C4-2B (cell line): ENCODE measurements at regions not wholly inside any gene's neighbourhood (a gene's known extent, or its start where the extent isn't known, plus 50 kb on each side); places are given as distances from the start of the nearest gene placed in this dataset.

Experiments used
- H3K27ac ChIP-seq: fragments of 450-650 bp; 2 replicates; pipeline ENCODE4 v1.5.1; 2017
- CTCF ChIP-seq: fragments of 450-650 bp; conservative IDR thresholded peaks from 2 replicates; pipeline ENCODE4 v1.5.1; 2017; ENCODE audit warnings: mild to moderate bottlenecking
- ZFX ChIP-seq: fragments of 450-650 bp; IDR thresholded peaks from 2 replicates; pipeline ENCODE4 v1.6.1; 2017

GRCh38 chr3:145942052-145942451 is 218.9 kb downstream of the PLOD2 start:
- TF ChIP-seq ZFX = no peak
- TF ChIP-seq CTCF = no peak

DNA sequence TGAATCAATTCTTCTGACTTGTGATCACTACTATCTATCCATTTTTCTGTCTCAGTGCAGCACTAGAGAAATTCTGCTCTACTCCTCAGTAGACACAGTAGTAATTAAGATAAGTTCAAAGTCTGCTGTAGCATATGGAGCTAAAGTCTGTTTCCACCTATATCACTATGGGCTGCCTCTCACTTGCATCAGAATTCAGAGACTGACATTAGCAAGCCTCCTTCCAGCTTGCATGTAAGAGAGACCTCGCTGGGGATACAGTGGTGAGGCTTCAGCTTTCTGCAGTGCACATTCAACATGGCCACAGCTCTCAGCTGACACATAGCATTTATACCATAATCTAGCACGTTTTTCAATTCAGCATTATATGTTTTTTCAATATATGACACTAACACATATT is 217.0 kb downstream of the PLOD2 start:
- TF ChIP-seq CTCF = no peak
- no peak for TF ChIP-seq ZFX
- no peak overlapping the region for H3K27ac ChIP-seq

More at GRCh38 chr3:145942052-145942451, 218.9 kb downstream of the PLOD2 start:
- no peak overlapping the region for H3K27ac ChIP-seq

GRCh38 chr3:145951441-145951840 is 209.5 kb downstream of the PLOD2 start:
- no peak overlapping the region for H3K27ac ChIP-seq
- TF ChIP-seq CTCF (no peak), ZFX (no peak)

DNA sequence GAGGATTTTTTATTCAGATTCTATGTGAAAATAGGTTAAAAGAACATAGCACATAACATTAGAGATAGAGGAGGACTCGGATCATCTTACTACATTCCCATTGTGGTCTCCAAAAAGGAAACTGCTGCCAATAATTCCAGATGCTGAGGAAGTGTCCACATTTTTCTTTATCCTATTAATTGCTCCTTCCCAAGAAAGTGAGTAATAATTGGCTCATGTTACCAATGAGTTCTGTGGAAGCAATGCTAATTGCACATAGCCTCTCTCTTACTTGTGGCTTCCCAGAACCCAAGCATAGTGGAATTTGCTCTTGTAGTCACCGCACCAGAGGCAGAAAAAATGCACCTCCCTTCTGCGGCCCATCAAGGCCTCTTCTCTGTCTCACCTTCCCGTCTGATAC is 208.4 kb downstream of the PLOD2 start:
- H3K27ac ChIP-seq = no peak overlapping the region
- TF ChIP-seq CTCF (no peak), ZFX (no peak)

DNA sequence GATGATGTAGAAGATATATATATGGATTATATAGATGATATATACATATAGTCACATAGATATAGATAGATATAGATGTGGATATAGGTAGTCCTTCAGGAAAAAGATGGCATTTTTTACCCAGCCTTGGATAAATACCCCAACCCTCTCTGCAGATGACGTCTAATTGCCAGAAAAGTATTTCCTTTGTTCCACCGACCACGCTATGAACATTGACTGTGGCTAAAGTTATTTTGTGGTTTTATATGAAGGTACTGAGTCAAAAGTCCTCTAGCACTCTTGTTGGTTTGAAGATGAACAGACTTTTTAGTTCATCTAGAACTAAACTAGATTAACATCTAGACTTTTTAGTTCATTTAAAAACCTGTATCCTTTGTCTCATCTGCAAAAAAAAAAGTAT is 207.7 kb downstream of the PLOD2 start:
- no peak overlapping the region for H3K27ac ChIP-seq
- TF ChIP-seq ZFX (no peak), CTCF (no peak)

GRCh38 chr3:145959457-145960088 is 201.4 kb downstream of the PLOD2 start:
- H3K27ac ChIP-seq = no peak overlapping the region
- no peak for TF ChIP-seq ZFX
- TF ChIP-seq CTCF = no peak

- no peak for TF ChIP-seq ZFX
- no peak for TF ChIP-seq CTCF
- no peak overlapping the region for H3K27ac ChIP-seq
Measured at GRCh38 chr3:145963111-145963510, 197.9 kb downstream of the PLOD2 start.
